ENCODE measurements at regions not wholly inside any gene's neighbourhood (a gene's known extent, or its start where the extent isn't known, plus 50 kb on each side); places are given as distances from the start of the nearest gene placed in this dataset.

GRCh38 chr5:173542964-173543363 lies 73.5 kb downstream of the BOD1 start:
- no peak overlapping the region for H3K4me3 ChIP-seq (ENCODE audit: insufficient read depth, low read depth, low read length)
- no peak overlapping the region for H3K4ac ChIP-seq (ENCODE audit: low read depth, low read length)
- H3K36me3 ChIP-seq (ENCODE audit: control insufficient read depth, insufficient read depth, low read length): no peaks in the 10 kb centered on the region
- H2BK5ac ChIP-seq (ENCODE audit: low read depth, low read length, poor library complexity, severe bottlenecking): no peak overlapping the region
- H2AK9ac ChIP-seq (replicated peaks; ENCODE audit: low read depth, low read length, poor library complexity): no peak overlapping the region
- H3K4me1 ChIP-seq (ENCODE audit: control insufficient read depth, insufficient read depth, low read length): peaks cover 2% of the 10 kb centered on the region; the same call in 1 of the 2 replicates
- H3K27ac ChIP-seq (ENCODE audit: insufficient read depth, low read length): no peak overlapping the region
- no peak overlapping the region for H3K18ac ChIP-seq (ENCODE audit: low read depth, low read length)
- TF ChIP-seq NFE2L2 (IDR thresholded peaks at IDR 0.05; ENCODE audit: low read depth, low read length) (no peak), CHD1 (IDR thresholded peaks at IDR 0.05; ENCODE audit: low read depth, low read length) (no peak), CEBPB (IDR thresholded peaks at IDR 0.05; ENCODE audit: low read depth, low read length) (no peak), ELK1 (IDR thresholded peaks at IDR 0.05; ENCODE audit: borderline replicate concordance, low read depth, low read length) (no peak), RFX5 (IDR thresholded peaks at IDR 0.05; ENCODE audit: low read depth, low read length) (no peak), MAFK (IDR thresholded peaks at IDR 0.05; ENCODE audit: low read depth, low read length) (no peak), CTCF (conservative IDR thresholded peaks at IDR 0.05; ENCODE audit: low read depth, low read length) (no peak), RCOR1 (IDR thresholded peaks at IDR 0.05; ENCODE audit: insufficient replicate concordance, low read length) (no peak), FOS (IDR thresholded peaks at IDR 0.05; ENCODE audit: low read depth, low read length) (no peak), POLR2A (IDR thresholded peaks at IDR 0.05; ENCODE audit: low read depth, low read length) (no peak)
- in situ Hi-C loops (cut with MboI; ENCODE audit: low sequenced_read_pairs): no loop called here
- H3K9me1 ChIP-seq (ENCODE audit: insufficient read depth, low read length): 0 out of 2 replicates have a peak, but pooled peaks cover 2% of the 10 kb centered on the region
- H4K5ac ChIP-seq (ENCODE audit: low read depth, low read length): no peak overlapping the region
- dilution Hi-C loops (cut with HindIII; ENCODE audit: low sequenced_read_pairs, unreplicated experiment): no loop called here
- H3K27me3 ChIP-seq (ENCODE audit: control insufficient read depth, insufficient read depth, low read length): 0 out of 2 replicates have a peak, but pooled peaks cover 1% of the 10 kb centered on the region
- H3K9me3 ChIP-seq (ENCODE audit: control insufficient read depth, insufficient read depth, low read length): no peaks in the 10 kb centered on the region
- DNase-seq: no peak
- ChIA-PET CTCF (no interaction called here), POLR2A (ENCODE audit: unreplicated experiment) (no interaction called here)
- intact Hi-C loops (cut with micrococcal nuclease): no loop called here
- H3K79me1 ChIP-seq (ENCODE audit: low read depth in 1 of 2, low read length in 2 of 2): no peaks in the 10 kb centered on the region
- 96% methylated on average over 6 of the region's 9 CpGs; no CpG with 5 or more reads in 1 of the 2 experiments for WGBS, 2 experiments (ENCODE audit: extremely low coverage in 2 of 2, insufficient read length in 1 of 2)
- H3K23ac ChIP-seq (ENCODE audit: low read depth, low read length): no peak overlapping the region
- ATAC-seq (ENCODE audit: low read depth): no peak
- no peaks in the 10 kb centered on the region for H4K20me1 ChIP-seq (ENCODE audit: insufficient read depth, low read length)
- H4K8ac ChIP-seq (ENCODE audit: low read depth in 2 of 2, low read length in 2 of 2): no peak overlapping the region
- H3K9ac ChIP-seq (ENCODE audit: low read depth, low read length): no peak overlapping the region
- no peak overlapping the region for H2AFZ ChIP-seq (replicated peaks; ENCODE audit: low read length, poor library complexity)
- no peak overlapping the region for H3K4me2 ChIP-seq (ENCODE audit: low read depth, low read length)
- H3K56ac ChIP-seq (ENCODE audit: extremely low read depth, insufficient read depth, low read length): no peak overlapping the region
- no TSS peak for BruUV-seq (replicated peaks)
- H3K14ac ChIP-seq (replicated peaks; ENCODE audit: low read depth, low read length): no peak overlapping the region
- no peak overlapping the region for H2AK5ac ChIP-seq (ENCODE audit: low read depth, low read length)
- H2BK20ac ChIP-seq (ENCODE audit: low read depth, low read length): no peak overlapping the region
- no peak overlapping the region for H4K91ac ChIP-seq (ENCODE audit: insufficient read depth, low read depth, low read length)
- no peak overlapping the region for H2BK15ac ChIP-seq (ENCODE audit: low read depth, low read length)
- H2BK120ac ChIP-seq (ENCODE audit: low read depth, low read length): no peak overlapping the region
